A673 (cell line): ENCODE measurements at regions not wholly inside any gene's neighbourhood (a gene's known extent, or its start where the extent isn't known, plus 50 kb on each side); places are given as distances from the start of the nearest gene placed in this dataset.

ENCODE experiments used
- EZH2 ChIP-seq: fragments of 200-600 bp; sonication (generic); IDR thresholded peaks from 2 replicates; pipeline ENCODE4 v1.6.1; 2017; ENCODE audit warnings: borderline replicate concordance, low read depth, mild to moderate bottlenecking, mixed read lengths, antibody characterized with exemption, low read length; ENCODE audit not compliant: poor library complexity, severe bottlenecking
- TF ChIP-seq, protein P1 (sequence below): fragments of 300-800, 200-600 bp; sonication (generic); conservative IDR thresholded peaks from 2 replicates; pipeline ENCODE4 v1.5.1; 2017; ENCODE audit warnings: low read depth, mild to moderate bottlenecking, antibody characterized with exemption, low read length, moderate library complexity, mixed read lengths

GRCh38 chr6:164095056-164095455 is 680.5 kb downstream of the QKI start:
- TF ChIP-seq, protein P1, sequence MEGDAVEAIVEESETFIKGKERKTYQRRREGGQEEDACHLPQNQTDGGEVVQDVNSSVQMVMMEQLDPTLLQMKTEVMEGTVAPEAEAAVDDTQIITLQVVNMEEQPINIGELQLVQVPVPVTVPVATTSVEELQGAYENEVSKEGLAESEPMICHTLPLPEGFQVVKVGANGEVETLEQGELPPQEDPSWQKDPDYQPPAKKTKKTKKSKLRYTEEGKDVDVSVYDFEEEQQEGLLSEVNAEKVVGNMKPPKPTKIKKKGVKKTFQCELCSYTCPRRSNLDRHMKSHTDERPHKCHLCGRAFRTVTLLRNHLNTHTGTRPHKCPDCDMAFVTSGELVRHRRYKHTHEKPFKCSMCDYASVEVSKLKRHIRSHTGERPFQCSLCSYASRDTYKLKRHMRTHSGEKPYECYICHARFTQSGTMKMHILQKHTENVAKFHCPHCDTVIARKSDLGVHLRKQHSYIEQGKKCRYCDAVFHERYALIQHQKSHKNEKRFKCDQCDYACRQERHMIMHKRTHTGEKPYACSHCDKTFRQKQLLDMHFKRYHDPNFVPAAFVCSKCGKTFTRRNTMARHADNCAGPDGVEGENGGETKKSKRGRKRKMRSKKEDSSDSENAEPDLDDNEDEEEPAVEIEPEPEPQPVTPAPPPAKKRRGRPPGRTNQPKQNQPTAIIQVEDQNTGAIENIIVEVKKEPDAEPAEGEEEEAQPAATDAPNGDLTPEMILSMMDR: no peak
- TF ChIP-seq EZH2: no peak
